Immature natural killer cell (primary cell): ENCODE measurements at regions not wholly inside any gene's neighbourhood (a gene's known extent, or its start where the extent isn't known, plus 50 kb on each side); places are given as distances from the start of the nearest gene placed in this dataset.

Experiments
- DNase-seq, 3 donors: peaks; one replicate each; pipeline ENCODE4 v3.0.0; 2022; ENCODE audit warnings: mixed read lengths in 1 of 3
- H3K27ac Mint-ChIP-seq, 6 donors: one replicate each; pipeline ENCODE4 v1.8.0; 2020; ENCODE audit warnings: mixed read lengths in 6 of 6, mild to moderate bottlenecking in 5 of 6, inconsistent platforms in 4 of 6, moderate library complexity in 3 of 6
- H3K27me3 Mint-ChIP-seq, 3 donors: one replicate each; pipeline ENCODE4 v1.8.0; 2020 to 2021; ENCODE audit warnings: low read depth in 3 of 3, mild to moderate bottlenecking in 3 of 3, mixed read lengths in 3 of 3, moderate library complexity in 3 of 3, inconsistent platforms in 1 of 3
- H3K36me3 Mint-ChIP-seq, 3 donors: one replicate each; pipeline ENCODE4 v1.8.0; 2020; ENCODE audit warnings: mixed read lengths in 3 of 3, inconsistent platforms in 2 of 3, mild to moderate bottlenecking in 2 of 3
- H3K4me1 Mint-ChIP-seq, 2 donors: one replicate each; pipeline ENCODE4 v1.8.0; 2020; ENCODE audit warnings: inconsistent platforms in 2 of 2, mild to moderate bottlenecking in 2 of 2, mixed read lengths in 2 of 2, moderate library complexity in 1 of 2
- H3K4me3 Mint-ChIP-seq, 5 donors: one replicate each; pipeline ENCODE4 v1.8.0; 2020; ENCODE audit warnings: mild to moderate bottlenecking in 5 of 5, mixed read lengths in 5 of 5, inconsistent platforms in 3 of 5, moderate library complexity in 3 of 5
- H3K9me3 Mint-ChIP-seq, 6 donors: one replicate each; pipeline ENCODE4 v1.8.0; 2020; ENCODE audit warnings: mild to moderate bottlenecking in 6 of 6, mixed read lengths in 6 of 6, inconsistent platforms in 4 of 6, moderate library complexity in 3 of 6

DNA sequence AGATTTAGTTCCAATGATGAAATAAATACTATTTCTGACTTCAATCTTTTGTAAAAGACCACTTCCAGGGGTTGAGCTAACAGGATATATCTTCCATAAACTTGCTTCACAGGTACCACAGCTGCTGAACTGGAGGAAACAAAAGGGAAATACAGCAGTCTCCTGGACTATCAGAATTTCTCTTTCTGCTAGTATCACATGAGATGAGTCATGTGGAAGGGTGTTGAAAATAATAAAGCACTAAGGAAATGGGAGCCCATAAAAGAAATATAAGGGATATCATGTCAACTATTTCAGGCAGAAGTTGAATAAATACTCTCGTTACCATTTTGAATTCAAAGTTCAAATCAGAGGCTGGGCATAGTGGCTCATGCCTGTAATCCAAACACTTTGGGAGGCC, 250.3 kb upstream of the NFE2L3 start:
- Mint-ChIP-seq H3K36me3 (no peaks in the 10 kb centered on the region), H3K9me3 (no peaks in the 10 kb centered on the region), H3K4me1 (no peaks in the 10 kb centered on the region), H3K27ac (no peak overlapping the region), H3K27me3 (peaks cover 0 to 4% (median 0%) of the 10 kb centered on the region in 3 donors), H3K4me3 (no peak overlapping the region)
- no peak for DNase-seq

DNA sequence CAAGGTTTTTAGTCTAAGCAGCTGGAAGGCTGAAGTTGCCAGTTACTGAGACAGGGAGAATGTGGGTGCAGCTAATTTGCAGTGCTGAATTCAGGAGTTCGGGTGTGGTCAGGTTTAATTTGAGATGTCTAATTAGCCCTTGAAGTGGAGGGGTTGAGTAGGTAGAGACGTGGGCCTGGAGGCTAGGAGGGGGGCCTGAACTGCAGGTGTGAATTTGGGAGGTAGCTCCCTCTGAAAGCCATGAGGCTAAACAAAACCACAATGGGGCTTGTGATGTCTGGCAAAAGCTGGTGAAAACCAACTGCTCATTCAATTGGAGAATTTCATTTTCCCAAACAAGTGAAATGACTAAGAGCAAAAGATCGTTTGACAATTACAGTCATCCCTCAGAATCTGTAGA, 246.0 kb upstream of the NFE2L3 start:
- no peak for DNase-seq
- no peaks in the 10 kb centered on the region for H3K9me3 Mint-ChIP-seq
- H3K27me3 Mint-ChIP-seq = peaks cover 0 to 7% (median 1%) of the 10 kb centered on the region in 3 donors
- no peaks in the 10 kb centered on the region for H3K4me1 Mint-ChIP-seq
- no peaks in the 10 kb centered on the region for H3K36me3 Mint-ChIP-seq
- no peak overlapping the region for H3K4me3 Mint-ChIP-seq
- no peak overlapping the region for H3K27ac Mint-ChIP-seq

GRCh38 chr7:25906760-25907159, 245.2 kb upstream of the NFE2L3 start:
- peaks cover 0 to 7% (median 1%) of the 10 kb centered on the region in 3 donors for H3K27me3 Mint-ChIP-seq
- no peak for DNase-seq
- no peaks in the 10 kb centered on the region for H3K4me1 Mint-ChIP-seq
- H3K9me3 Mint-ChIP-seq = no peaks in the 10 kb centered on the region
- H3K4me3 Mint-ChIP-seq = no peak overlapping the region
- no peaks in the 10 kb centered on the region for H3K36me3 Mint-ChIP-seq
- no peak overlapping the region for H3K27ac Mint-ChIP-seq

- H3K4me1 Mint-ChIP-seq = no peaks in the 10 kb centered on the region
- H3K27ac Mint-ChIP-seq = no peak overlapping the region
- H3K36me3 Mint-ChIP-seq = no peaks in the 10 kb centered on the region
- no peak for DNase-seq
- H3K9me3 Mint-ChIP-seq = no peaks in the 10 kb centered on the region
- no peak overlapping the region for H3K4me3 Mint-ChIP-seq
- peaks cover 0 to 7% (median 1%) of the 10 kb centered on the region in 3 donors for H3K27me3 Mint-ChIP-seq
Measured at GRCh38 chr7:25907214-25907613, 244.8 kb upstream of the NFE2L3 start.

GRCh38 chr7:25907731-25908130, 244.3 kb upstream of the NFE2L3 start:
- Mint-ChIP-seq H3K4me3 (no peak overlapping the region), H3K9me3 (no peaks in the 10 kb centered on the region), H3K4me1 (no peaks in the 10 kb centered on the region), H3K27ac (no peak overlapping the region), H3K27me3 (peaks cover 0 to 7% (median 1%) of the 10 kb centered on the region in 3 donors), H3K36me3 (no peaks in the 10 kb centered on the region)
- no peak for DNase-seq

GRCh38 chr7:25908154-25908949, 243.6 kb upstream of the NFE2L3 start:
- no peaks in the 10 kb centered on the region for H3K36me3 Mint-ChIP-seq
- peaks cover 1 to 7% (median 2%) of the 10 kb centered on the region in 3 donors for H3K27me3 Mint-ChIP-seq
- DNase-seq = no peak
- no peaks in the 10 kb centered on the region for H3K9me3 Mint-ChIP-seq
- no peak overlapping the region for H3K27ac Mint-ChIP-seq
- H3K4me1 Mint-ChIP-seq = peaks cover 0 to 3% of the 10 kb centered on the region in 2 donors
- H3K4me3 Mint-ChIP-seq = no peak overlapping the region

- Mint-ChIP-seq H3K4me3 (no peak overlapping the region), H3K36me3 (no peaks in the 10 kb centered on the region), H3K27ac (no peak overlapping the region), H3K27me3 (peaks cover 4 to 10% (median 5%) of the 10 kb centered on the region in 3 donors), H3K4me1 (peaks cover 2 to 11% of the 10 kb centered on the region in 2 donors), H3K9me3 (peaks cover 0 to 4% (median 0%) of the 10 kb centered on the region in 6 donors)
- no peak for DNase-seq
Measured at GRCh38 chr7:25911738-25912607, 240.0 kb upstream of the NFE2L3 start.

- Mint-ChIP-seq H3K4me1 (peaks cover 2 to 11% of the 10 kb centered on the region in 2 donors), H3K4me3 (no peak overlapping the region), H3K27me3 (peaks cover 1 to 18% (median 6%) of the 10 kb centered on the region in 3 donors), H3K27ac (no peak overlapping the region), H3K9me3 (peaks cover 6 to 11% (median 9%) of the 10 kb centered on the region in 6 donors), H3K36me3 (peaks cover 0 to 4% (median 4%) of the 10 kb centered on the region in 3 donors)
- DNase-seq = peak; percentile 22 to 26 (median 25)
Measured at GRCh38 chr7:25913598-25914224, 238.3 kb upstream of the NFE2L3 start.

- Mint-ChIP-seq H3K9me3 (peaks cover 9 to 16% (median 14%) of the 10 kb centered on the region in 6 donors), H3K4me3 (no peak overlapping the region)
Measured at GRCh38 chr7:25918731-25919130, 233.3 kb upstream of the NFE2L3 start.

DNA sequence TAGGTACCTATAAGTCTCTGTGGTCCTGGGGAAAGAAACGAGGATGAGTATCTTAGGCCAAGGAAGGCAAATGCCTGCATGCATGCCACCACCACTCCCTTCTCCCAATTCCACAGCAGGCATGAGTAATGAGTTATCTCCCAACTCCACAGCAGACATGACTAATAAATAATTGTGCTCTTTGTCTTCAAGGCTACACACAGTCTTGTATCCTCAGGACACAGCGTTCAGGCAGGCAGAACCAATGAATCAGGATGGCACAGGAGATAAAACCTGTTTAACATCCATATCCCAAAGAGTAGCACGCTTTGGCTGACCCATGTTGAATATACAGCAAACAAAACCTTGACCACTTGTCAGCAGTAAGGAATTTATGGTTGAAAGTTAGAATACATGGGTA, 229.7 kb upstream of the NFE2L3 start:
- no peak overlapping the region for H3K27ac Mint-ChIP-seq
- H3K36me3 Mint-ChIP-seq = peaks cover 0 to 6% (median 4%) of the 10 kb centered on the region in 3 donors
- no peaks in the 10 kb centered on the region for H3K4me1 Mint-ChIP-seq
- H3K9me3 Mint-ChIP-seq = peaks cover 9 to 16% (median 12%) of the 10 kb centered on the region in 6 donors
- DNase-seq = no peak
- peaks cover 7 to 16% (median 8%) of the 10 kb centered on the region in 3 donors for H3K27me3 Mint-ChIP-seq
- H3K4me3 Mint-ChIP-seq = no peak overlapping the region

More at GRCh38 chr7:25918731-25919130, 233.3 kb upstream of the NFE2L3 start:
- H3K36me3 Mint-ChIP-seq = peaks cover 0 to 6% (median 4%) of the 10 kb centered on the region in 3 donors
- peaks cover 2 to 4% of the 10 kb centered on the region in 2 donors for H3K4me1 Mint-ChIP-seq
- H3K27ac Mint-ChIP-seq = no peak overlapping the region
- peaks cover 6 to 18% (median 11%) of the 10 kb centered on the region in 3 donors for H3K27me3 Mint-ChIP-seq
- DNase-seq = no peak

DNA sequence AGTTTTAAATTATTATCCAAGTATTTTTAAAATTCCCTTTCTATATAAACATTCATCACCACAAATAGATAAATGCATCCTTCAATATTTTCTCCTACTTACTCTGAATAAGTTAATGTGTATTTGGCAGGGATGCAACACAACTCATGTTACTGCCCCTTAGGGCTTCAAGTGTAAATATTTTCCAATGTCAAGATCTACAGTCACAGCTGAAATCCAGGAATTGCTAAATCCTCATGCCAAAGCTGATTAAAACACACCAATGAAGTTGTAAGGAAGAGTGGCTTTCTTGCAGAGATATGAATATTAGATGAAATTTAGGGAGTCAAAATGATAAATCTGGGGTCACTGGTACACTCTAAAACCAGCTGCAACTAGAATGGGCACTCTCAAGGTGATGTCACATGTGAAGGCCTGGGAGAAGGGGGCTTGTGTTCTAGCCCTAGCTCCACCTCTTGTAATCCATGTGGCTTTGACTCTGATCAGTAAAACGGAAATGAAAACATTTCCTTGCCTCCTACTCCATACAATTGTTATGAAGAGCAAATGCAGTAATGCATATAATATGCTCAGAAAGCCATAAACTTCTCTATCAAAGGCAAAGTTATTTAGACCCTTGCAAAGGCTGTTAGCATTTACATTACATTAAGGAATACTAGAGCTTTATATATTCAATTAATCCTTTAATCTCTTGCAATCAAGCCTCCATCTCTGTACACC, 228.1 kb upstream of the NFE2L3 start:
- no peak for DNase-seq
- no peaks in the 10 kb centered on the region for H3K4me1 Mint-ChIP-seq

GRCh38 chr7:25926009-25926408, 226.0 kb upstream of the NFE2L3 start:
- H3K4me1 Mint-ChIP-seq = no peaks in the 10 kb centered on the region
- no peak for DNase-seq
- H3K27me3 Mint-ChIP-seq = peaks cover 0 to 12% (median 3%) of the 10 kb centered on the region in 3 donors
- H3K4me3 Mint-ChIP-seq = no peak overlapping the region
- H3K36me3 Mint-ChIP-seq = no peaks in the 10 kb centered on the region
- no peaks in the 10 kb centered on the region for H3K9me3 Mint-ChIP-seq
- H3K27ac Mint-ChIP-seq = no peak overlapping the region

More for the DNA sequence above, 228.1 kb upstream of the NFE2L3 start:
- peaks cover 1 to 3% (median 2%) of the 10 kb centered on the region in 6 donors for H3K9me3 Mint-ChIP-seq
- H3K27ac Mint-ChIP-seq = no peak overlapping the region
- no peak overlapping the region for H3K4me3 Mint-ChIP-seq
- H3K27me3 Mint-ChIP-seq = peaks cover 5 to 8% (median 8%) of the 10 kb centered on the region in 3 donors
- peaks cover 0 to under 1% (median 0%) of the 10 kb centered on the region in 3 donors for H3K36me3 Mint-ChIP-seq

GRCh38 chr7:25926451-25926850, 225.5 kb upstream of the NFE2L3 start:
- H3K27me3 Mint-ChIP-seq = peaks cover 0 to 12% (median 3%) of the 10 kb centered on the region in 3 donors
- no peaks in the 10 kb centered on the region for H3K36me3 Mint-ChIP-seq
- H3K4me3 Mint-ChIP-seq = no peak overlapping the region
- no peak for DNase-seq
- H3K27ac Mint-ChIP-seq = no peak overlapping the region
- H3K4me1 Mint-ChIP-seq = no peaks in the 10 kb centered on the region
- no peaks in the 10 kb centered on the region for H3K9me3 Mint-ChIP-seq
